H1 (cell line): ENCODE measurements at regions not wholly inside any gene's neighbourhood (a gene's known extent, or its start where the extent isn't known, plus 50 kb on each side); places are given as distances from the start of the nearest gene placed in this dataset.

ENCODE experiments used
- CHD1 ChIP-seq: IDR thresholded peaks from 2 replicates; pipeline ENCODE4 v1.6.1; 2012; ENCODE audit warnings: low read depth, low read length, improper control_type of control experiment
- MAX ChIP-seq: IDR thresholded peaks from 2 replicates; pipeline ENCODE4 v1.6.1; 2012; ENCODE audit warnings: inconsistent platforms
- RXRA ChIP-seq: IDR thresholded peaks from 2 replicates; pipeline ENCODE4 v1.6.1; 2011; ENCODE audit warnings: low read depth, mild to moderate bottlenecking, low read length, moderate library complexity; ENCODE audit not compliant: insufficient read depth
- USF2 ChIP-seq: IDR thresholded peaks from 2 replicates; pipeline ENCODE4 v1.6.1; 2011; ENCODE audit warnings: low read length, improper control_type of control experiment

- TF ChIP-seq RXRA (no peak), MAX (no peak), USF2 (no peak), CHD1 (no peak)
These were observed 573.3 kb downstream of the EPHB1 start (continued) for GRCh38 chr3:135368316-135368715.
